Stomach (tissue), 4 donors: ENCODE measurements at regions not wholly inside any gene's neighbourhood (a gene's known extent, or its start where the extent isn't known, plus 50 kb on each side); places are given as distances from the start of the nearest gene placed in this dataset.

ENCODE experiments used
- EP300 ChIP-seq: sonication (generic); formaldehyde crosslinking; IDR thresholded peaks from one replicate; pipeline ENCODE4 v1.6.1; 2017; ENCODE audit warnings: antibody characterized with exemption
- POLR2A ChIP-seq, 4 donors: fragments of 450-650 bp; IDR thresholded peaks; one replicate each; pipeline ENCODE4 v1.6.1; 2016; ENCODE audit warnings: antibody characterized with exemption in 4 of 4, control low read depth in 2 of 4, mild to moderate bottlenecking in 1 of 4, moderate library complexity in 1 of 4
- POLR2AphosphoS5 ChIP-seq, 3 donors: sonication (generic); formaldehyde crosslinking; IDR thresholded peaks; one replicate each; pipeline ENCODE4 v1.6.1; 2016; ENCODE audit warnings: antibody characterized with exemption in 3 of 3
- TF ChIP-seq, protein P1 (sequence below), 7 experiments: fragments of 450-650 bp in 4 of 7; fragments of 200-600 bp in 3 of 7; sonication (generic) in 3 of 7; IDR thresholded peaks; one replicate each; pipeline ENCODE4 v1.5.1; 2016 to 2019; ENCODE audit warnings: antibody characterized with exemption in 7 of 7, control low read depth in 2 of 7, mild to moderate bottlenecking in 1 of 7

DNA sequence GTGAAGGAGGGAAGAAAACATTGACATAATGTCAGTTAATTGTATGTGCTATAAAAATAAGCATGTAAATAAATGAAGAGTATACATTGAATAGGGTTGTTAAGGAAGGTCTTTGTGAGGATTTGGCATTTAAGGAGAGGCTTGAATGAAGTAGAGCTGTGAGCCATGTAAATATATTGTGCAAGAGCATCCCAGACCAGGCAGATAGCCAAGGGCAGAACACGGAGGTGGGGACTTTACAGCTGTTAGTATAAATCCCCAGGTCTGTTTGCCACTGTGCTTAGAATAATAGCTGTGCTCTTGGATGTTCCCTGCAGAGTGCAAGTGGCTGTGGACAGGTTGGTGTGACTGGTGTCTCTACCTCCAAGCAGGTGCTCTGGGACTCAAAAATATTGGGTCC lies 211.7 kb downstream of the LRRC70 start:
- TF ChIP-seq, protein P1, sequence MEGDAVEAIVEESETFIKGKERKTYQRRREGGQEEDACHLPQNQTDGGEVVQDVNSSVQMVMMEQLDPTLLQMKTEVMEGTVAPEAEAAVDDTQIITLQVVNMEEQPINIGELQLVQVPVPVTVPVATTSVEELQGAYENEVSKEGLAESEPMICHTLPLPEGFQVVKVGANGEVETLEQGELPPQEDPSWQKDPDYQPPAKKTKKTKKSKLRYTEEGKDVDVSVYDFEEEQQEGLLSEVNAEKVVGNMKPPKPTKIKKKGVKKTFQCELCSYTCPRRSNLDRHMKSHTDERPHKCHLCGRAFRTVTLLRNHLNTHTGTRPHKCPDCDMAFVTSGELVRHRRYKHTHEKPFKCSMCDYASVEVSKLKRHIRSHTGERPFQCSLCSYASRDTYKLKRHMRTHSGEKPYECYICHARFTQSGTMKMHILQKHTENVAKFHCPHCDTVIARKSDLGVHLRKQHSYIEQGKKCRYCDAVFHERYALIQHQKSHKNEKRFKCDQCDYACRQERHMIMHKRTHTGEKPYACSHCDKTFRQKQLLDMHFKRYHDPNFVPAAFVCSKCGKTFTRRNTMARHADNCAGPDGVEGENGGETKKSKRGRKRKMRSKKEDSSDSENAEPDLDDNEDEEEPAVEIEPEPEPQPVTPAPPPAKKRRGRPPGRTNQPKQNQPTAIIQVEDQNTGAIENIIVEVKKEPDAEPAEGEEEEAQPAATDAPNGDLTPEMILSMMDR (IDR thresholded peaks at IDR 0.05): no peak
- TF ChIP-seq POLR2AphosphoS5 (IDR thresholded peaks at IDR 0.05) (no peak), POLR2A (IDR thresholded peaks at IDR 0.05) (no peak), EP300 (no peak)
